Fibroblast of skin of left quadriceps (primary cell): ENCODE measurements at regions not wholly inside any gene's neighbourhood (a gene's known extent, or its start where the extent isn't known, plus 50 kb on each side); places are given as distances from the start of the nearest gene placed in this dataset.

Experiments used
- DNase-seq, 2 experiments: peaks; one replicate each; pipeline ENCODE4 v3.0.0-alpha.2; 2013; ENCODE audit warnings: low read depth in 2 of 2

- DNase-seq: no peak
Measured at GRCh38 chr17:15109608-15110007, 155.5 kb downstream of the PMP22 start.

GRCh38 chr17:15108992-15109391, 156.1 kb downstream of the PMP22 start:
- no peak for DNase-seq

DNA sequence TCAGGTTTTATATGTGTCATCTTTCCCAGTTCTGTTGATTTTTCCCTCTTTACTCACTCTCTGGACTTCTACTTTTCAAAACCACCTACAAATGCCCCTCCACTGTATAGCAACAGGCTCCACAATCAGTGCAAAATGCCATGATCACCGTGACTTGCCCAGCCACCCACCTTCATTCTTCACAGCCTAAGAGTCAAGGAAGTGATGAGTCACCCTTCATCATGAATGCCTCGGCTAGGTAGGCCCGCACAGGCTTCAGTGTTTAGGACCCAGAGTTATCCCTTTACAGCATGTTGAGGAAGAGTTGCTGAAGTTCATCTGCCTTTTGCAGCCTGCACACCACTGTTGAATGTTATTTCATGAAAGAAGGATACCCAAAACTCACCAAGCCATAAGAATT, 158.6 kb downstream of the PMP22 start:
- DNase-seq: no peak

DNA sequence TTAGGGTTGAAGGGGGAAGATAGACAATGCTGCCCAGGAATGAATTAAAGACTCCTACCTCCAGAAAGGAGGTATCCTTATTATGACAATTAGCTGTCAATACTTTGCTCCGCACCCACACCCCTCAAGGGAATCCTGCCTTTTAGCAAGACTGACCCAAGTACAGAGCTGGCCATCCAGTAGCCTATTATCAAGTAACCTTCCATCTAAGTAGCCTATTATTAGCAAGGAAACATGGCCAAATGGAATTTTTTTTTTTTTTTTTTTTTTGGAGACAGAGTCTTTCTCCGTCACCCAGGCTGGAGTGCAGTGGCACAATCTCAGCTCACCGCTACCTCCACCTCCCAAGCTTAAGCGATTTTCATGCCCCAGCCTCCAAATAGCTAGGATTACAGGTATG, 161.3 kb downstream of the PMP22 start:
- no peak for DNase-seq

DNA sequence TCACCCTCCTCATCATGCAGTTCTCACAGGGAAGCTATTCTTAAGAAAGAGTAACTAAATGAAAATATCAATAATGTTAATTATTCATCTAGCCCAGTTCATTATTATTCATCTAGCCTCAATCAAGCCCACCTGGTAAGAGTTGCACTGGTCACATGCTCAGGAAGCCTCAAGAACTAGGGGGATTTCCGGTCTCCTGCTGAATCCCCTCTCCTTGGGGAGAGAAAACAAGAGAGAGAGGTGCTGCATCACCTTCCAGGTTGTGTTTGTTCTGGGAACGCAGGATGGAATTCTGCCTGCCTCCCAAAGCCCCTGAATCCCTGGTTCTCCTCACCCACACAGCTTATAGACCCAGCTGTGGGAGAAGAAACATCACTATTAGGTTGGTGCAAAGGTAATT, 164.0 kb downstream of the PMP22 start:
- no peak for DNase-seq

- no peak for DNase-seq
Measured at GRCh38 chr17:15096511-15096910, 168.6 kb downstream of the PMP22 start.

GRCh38 chr17:15095935-15096334, 169.2 kb downstream of the PMP22 start:
- no peak for DNase-seq

- DNase-seq: peak; percentile 25 to 29
Measured at GRCh38 chr17:15092762-15093161, 172.4 kb downstream of the PMP22 start.

DNA sequence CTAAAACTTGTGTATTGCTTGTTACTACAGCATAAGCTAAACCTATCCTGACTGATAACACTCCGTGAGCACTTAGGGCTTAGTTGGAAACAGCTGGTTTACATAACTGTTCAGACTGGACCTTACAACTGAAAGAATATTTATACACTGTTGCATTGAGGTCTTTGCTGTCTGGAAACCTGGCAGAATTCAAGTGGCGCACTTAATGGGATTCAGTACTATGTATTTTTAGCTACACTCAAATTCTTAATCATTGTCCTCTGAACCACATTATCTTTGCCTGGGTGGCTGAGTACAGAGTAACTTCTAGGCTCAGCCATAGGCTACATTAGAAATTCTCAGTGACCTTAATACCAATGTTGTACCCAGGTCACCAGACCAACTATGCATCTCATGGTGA, 172.9 kb downstream of the PMP22 start:
- no peak for DNase-seq

DNA sequence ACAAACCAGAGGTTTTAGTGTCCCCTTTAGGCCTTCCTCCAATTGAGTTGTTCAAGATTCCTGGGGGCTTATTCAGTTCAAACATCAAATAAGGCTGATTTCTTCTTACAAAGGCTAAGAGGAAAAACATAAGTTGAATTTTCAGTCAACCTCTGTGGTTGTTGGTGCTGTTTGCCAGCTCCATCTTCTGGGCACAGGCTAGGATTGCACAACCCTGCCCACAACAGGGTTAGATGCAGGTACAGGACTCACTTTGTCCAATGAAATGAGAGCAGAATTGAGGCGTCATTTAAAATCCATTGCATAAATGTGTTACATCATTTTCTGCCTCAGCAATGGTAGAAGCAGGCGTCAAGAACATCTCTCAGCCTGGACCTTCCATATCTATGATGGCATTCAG, 173.3 kb downstream of the PMP22 start:
- DNase-seq: no peak

GRCh38 chr17:15090533-15090932, 174.6 kb downstream of the PMP22 start:
- DNase-seq: no peak

DNA sequence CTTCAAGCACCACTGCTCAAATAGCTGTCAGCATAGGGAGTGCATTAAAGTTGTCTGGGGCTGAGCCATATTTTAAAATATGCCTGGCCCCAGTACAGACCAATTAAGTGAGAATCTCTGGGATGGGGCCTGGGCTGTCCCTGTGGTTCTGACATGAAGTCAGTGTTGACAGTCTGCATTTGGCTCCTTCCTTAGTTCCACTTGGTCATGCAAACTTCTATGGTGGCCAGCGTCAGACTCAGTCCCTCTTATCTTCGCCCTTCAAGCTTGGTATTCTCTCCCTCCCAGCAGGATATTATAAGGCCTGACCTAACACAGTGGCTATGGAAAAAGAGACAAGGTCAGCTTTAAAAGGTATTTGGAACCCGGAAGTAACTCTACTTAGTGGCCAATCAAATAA, 177.2 kb downstream of the PMP22 start:
- DNase-seq: no peak

GRCh38 chr17:15086776-15087295, 178.3 kb downstream of the PMP22 start:
- DNase-seq: no peak

- no peak for DNase-seq
Measured at GRCh38 chr17:15085890-15086677, 179.0 kb downstream of the PMP22 start.

DNA sequence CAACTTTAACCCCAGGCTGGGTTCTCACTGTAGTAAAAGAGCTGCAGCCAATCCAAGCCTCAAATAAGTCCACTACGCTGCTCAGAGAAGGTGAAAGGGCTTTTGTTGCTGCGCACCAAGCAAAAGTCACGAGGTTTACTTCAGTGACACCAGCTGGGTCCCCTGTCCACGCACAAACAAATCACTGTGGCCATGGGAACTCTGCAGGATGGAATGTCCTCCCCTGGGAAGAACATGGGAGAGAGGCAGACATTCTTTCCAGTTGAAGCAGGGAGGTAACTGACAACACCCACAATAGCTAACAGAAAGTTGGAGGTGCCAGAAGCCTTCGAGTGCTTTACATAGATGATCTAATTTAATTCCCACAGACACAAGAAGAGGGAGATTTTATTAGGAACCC, 181.9 kb downstream of the PMP22 start:
- no peak for DNase-seq

DNA sequence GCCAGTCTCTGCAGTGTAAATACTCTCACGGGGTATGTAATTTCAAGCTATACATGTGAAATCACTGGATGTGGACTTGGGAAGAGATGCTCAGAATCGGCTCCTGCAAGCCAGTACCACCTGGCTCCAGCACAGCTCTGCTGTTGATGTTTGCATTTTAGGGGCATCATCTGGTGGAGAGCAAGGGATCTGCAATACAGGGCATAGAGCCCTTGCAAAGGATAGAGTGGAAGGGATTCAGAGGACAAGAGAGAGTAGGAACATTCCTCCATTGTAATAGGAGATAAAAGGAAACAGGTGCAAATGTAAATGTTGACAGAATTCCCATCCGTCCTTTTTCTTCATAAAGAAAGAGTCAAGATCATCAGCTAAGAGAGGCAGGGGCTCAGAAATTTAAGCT, 184.1 kb downstream of the PMP22 start:
- no peak for DNase-seq

DNA sequence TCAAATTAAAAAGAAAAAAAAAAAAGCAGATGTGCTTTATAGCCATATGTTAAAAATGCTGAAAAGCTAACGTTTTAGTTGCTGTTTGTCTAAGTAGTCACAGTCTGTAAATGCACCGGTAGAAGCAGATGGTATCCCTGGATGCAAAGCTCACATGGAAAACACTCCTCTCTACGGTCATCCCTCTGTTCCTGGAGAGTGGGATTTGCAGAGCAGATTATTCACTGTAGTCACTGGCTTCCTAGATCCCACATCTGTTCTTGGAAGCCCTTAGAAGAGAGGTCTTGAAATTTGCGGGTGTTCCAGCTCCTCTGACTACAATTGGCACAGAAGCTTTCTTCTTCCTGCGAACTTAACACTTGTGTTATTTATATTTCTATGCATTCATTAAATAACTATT, 186.6 kb downstream of the PMP22 start:
- DNase-seq: no peak

DNA sequence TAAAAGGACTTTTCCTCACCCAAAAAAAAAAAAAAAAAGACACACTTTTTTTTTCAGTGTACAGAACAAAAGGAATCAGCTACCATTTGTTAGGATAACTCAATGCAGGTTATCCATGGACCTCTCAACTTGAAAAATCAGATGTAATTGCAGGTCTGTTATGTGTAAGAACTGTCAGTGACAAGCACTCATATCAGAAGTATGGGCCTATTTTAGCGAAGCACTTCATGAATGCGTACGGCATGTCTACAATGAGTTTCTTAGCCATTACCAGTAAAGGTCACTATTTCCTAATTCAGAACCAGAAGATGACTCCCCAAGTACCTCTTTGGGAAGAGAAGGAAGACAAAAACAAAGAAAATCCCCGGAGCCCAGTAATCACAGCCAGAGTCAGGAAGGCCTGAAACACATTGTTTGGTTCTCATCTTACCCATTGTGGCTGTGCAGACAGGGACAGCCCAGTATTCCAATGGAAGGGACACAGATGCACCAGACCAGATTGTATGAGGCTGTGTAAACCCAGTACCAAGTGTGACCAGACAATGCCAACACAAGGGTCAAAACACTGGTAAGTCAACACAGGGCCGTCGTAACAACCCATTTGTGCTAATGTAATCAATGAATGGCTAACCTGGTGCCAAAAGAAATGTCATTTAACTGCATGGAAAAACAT, 188.0 kb downstream of the PMP22 start:
- no peak for DNase-seq

GRCh38 chr17:15051933-15052332, 213.2 kb downstream of the PMP22 start:
- DNase-seq: no peak

DNA sequence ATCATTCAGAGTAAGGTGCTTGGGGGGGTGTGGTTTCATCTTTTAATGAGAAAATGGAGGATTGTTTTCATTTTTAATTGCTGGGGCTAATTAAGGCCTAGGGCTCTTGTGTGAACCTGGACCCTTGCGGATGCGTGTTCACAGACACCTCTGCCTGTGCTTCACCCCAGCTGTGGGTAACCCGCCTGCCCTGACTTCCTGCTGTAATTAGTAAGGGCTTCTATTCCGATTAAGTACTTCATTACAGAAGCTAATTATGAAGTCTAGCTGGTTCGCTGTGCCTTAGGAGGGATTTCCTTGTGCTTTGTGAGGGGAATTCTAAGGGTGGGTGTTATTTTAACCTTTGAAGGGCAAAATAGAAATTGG, 215.3 kb downstream of the PMP22 start:
- no peak for DNase-seq

DNA sequence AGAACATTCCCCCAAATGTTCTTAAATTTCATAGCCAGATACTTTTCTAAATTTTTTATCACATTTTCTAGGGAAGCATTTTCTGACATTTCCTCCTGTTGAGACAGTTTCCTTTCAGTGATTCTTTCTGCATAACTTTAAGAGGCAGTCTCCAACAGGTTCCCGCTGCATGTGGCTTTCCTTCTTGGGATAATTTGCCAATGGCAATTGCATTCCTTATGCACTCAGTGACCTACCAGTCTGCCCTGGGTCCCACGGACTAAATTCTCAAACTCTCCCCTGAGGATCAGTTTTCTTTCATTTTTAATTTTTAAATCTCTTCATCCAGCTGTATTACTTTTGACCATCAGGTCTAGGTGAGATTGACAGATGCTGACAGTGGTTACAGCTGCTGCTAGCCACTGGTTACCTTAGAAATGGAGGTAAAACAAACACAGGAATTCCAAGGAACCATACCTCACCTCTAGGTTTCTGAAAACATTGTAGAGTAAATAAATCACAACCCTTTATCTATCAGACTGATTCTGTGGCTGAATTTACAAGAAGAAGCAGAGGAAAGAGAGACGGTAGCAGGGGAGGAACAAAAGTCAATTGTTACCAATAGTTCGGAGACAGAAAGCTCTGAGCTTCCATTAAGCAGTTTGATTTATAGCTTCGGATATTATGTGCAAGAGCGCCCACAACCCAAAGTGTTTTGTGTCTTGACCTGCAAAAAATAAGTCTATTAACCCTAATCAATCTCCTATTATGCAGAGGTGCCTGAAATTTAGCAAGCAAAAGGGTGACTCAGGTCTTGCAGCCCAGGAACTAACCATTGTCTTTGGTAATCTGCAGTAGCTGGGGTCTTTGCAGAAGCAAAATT, 216.0 kb downstream of the PMP22 start:
- DNase-seq: no peak

- DNase-seq: no peak
Measured at GRCh38 chr17:15048381-15048780, 216.7 kb downstream of the PMP22 start.
